ENCODE measurements at regions not wholly inside any gene's neighbourhood (a gene's known extent, or its start where the extent isn't known, plus 50 kb on each side); places are given as distances from the start of the nearest gene placed in this dataset.
"Not testable (repeated sequence)": the region's sequence is repeated elsewhere in the genome, so short reads cannot be mapped to it uniquely, and the experiment has no call there.

GRCh38 chr17:30719131-30719973, 105.1 kb downstream of the CRLF3 start:
- H3K4me3 ChIP-seq (ENCODE audit: low read depth, low read length); DNase-seq (ENCODE audit: low read depth): not testable (repeated sequence)
- peak; percentile 61 for TF ChIP-seq CTCF (IDR thresholded peaks at IDR 0.05; ENCODE audit: control insufficient read depth, extremely low read depth, insufficient read depth)

- H3K4me3 ChIP-seq (ENCODE audit: low read depth, low read length); DNase-seq (ENCODE audit: low read depth): not testable (repeated sequence)
Observed at GRCh38 chr17:30718691-30719090, 105.8 kb downstream of the CRLF3 start.

GRCh38 chr17:30718099-30718447, 106.4 kb downstream of the CRLF3 start:
- DNase-seq (ENCODE audit: low read depth); H3K4me3 ChIP-seq (ENCODE audit: low read depth, low read length): not testable (repeated sequence)

GRCh38 chr17:30717291-30718098, 107.0 kb downstream of the CRLF3 start:
- DNase-seq (ENCODE audit: low read depth), result no peak
- no peak for TF ChIP-seq CTCF (IDR thresholded peaks at IDR 0.05; ENCODE audit: control insufficient read depth, extremely low read depth, insufficient read depth)
- H3K4me3 ChIP-seq (ENCODE audit: low read depth, low read length), result no peak overlapping the region

GRCh38 chr17:30716461-30717290, 107.8 kb downstream of the CRLF3 start:
- TF ChIP-seq CTCF (IDR thresholded peaks at IDR 0.05; ENCODE audit: control insufficient read depth, extremely low read depth, insufficient read depth), result no peak
- H3K4me3 ChIP-seq (ENCODE audit: low read depth, low read length), result no peak overlapping the region
- no peak for DNase-seq (ENCODE audit: low read depth)

- H3K4me3 ChIP-seq (ENCODE audit: low read depth, low read length); DNase-seq (ENCODE audit: low read depth): not testable (repeated sequence)
- TF ChIP-seq CTCF (IDR thresholded peaks at IDR 0.05; ENCODE audit: control insufficient read depth, extremely low read depth, insufficient read depth), result 0 out of 2 replicates have a peak, but pooled peaks have one; percentile 7
Observed at GRCh38 chr17:30714825-30715622, 109.5 kb downstream of the CRLF3 start.

- peak; percentile 38 for DNase-seq (ENCODE audit: low read depth)
- H3K4me3 ChIP-seq (ENCODE audit: low read depth, low read length), result not testable (repeated sequence)
Observed at GRCh38 chr17:30713805-30714204, 110.7 kb downstream of the CRLF3 start.

- not testable (repeated sequence) for DNase-seq (ENCODE audit: low read depth); H3K4me3 ChIP-seq (ENCODE audit: low read depth, low read length)
Observed at GRCh38 chr17:30712859-30713258, 111.6 kb downstream of the CRLF3 start.

GRCh38 chr17:30711626-30712507, 112.6 kb downstream of the CRLF3 start:
- DNase-seq (ENCODE audit: low read depth); H3K4me3 ChIP-seq (ENCODE audit: low read depth, low read length): not testable (repeated sequence)

- DNase-seq (ENCODE audit: low read depth), result not testable (repeated sequence)
- H3K4me3 ChIP-seq (ENCODE audit: low read depth, low read length), result peak overlapping the region; percentile 68
Observed at GRCh38 chr17:30711176-30711575, 113.3 kb downstream of the CRLF3 start.

GRCh38 chr17:30710276-30711088, 114.0 kb downstream of the CRLF3 start:
- peak overlapping the region; percentile 68 for H3K4me3 ChIP-seq (ENCODE audit: low read depth, low read length)
- not testable (repeated sequence) for DNase-seq (ENCODE audit: low read depth)

Data from LNCaP clone FGC (cell line).